HCT116 (cell line): ENCODE measurements at regions not wholly inside any gene's neighbourhood (a gene's known extent, or its start where the extent isn't known, plus 50 kb on each side); places are given as distances from the start of the nearest gene placed in this dataset.

ENCODE experiments used
- ATAC-seq: fragments of 200-7000 bp; cut with Tn5 transposase; 2 replicates; pipeline ENCODE4 v1.9.1; 2020; ENCODE audit warnings: mild to moderate bottlenecking, moderate library complexity
- BruUV-seq: library from RNA; stranded (reverse); fragments of 400-500 nt; replicated peaks from 2 replicates; lab custom pipeline; 2021; lab: Mats Ljungman, UMichigan
- CTCF ChIA-PET: fragments of 300-600 bp; sonication (Branson Sonifier 250); formaldehyde crosslinking; loops from one replicate; lab custom pipeline; 2021; ENCODE audit warnings: antibody characterized with exemption; lab: Charles Lee
- POLR2A ChIA-PET: fragments of 300-600, 350-600 bp; sonication (Branson Sonifier 250); formaldehyde crosslinking; loops from one replicate; lab custom pipeline; 2021; ENCODE audit warnings: antibody characterized with exemption; lab: Charles Lee
- RAD21 ChIA-PET, 2 experiments: fragments of 300-600 bp; sonication (Branson Sonifier 250); formaldehyde crosslinking; loops; one replicate each; lab custom pipeline; 2023; ENCODE audit warnings: low total read pairs in 2 of 2; ENCODE audit not compliant: uncharacterized antibody in 2 of 2, unreplicated experiment in 2 of 2, low non-redundant PET in 1 of 2; lab: Charles Lee
- DNase-seq: peaks from one replicate; pipeline ENCODE4 v3.0.0-alpha.2; 2010; ENCODE audit warnings: low read depth, low spot score
- H2AFZ ChIP-seq: fragments of 200-600 bp; shearing (Covaris generic), sonication (generic); 2 replicates; pipeline ENCODE4 v1.6.1; 2017; ENCODE audit warnings: low read depth, mixed run types, mixed read lengths, antibody characterized with exemption, low read length; ENCODE audit not compliant: poor library complexity, severe bottlenecking
- H3K27ac ChIP-seq: 2 replicates; pipeline ENCODE4 v1.5.1; 2012; ENCODE audit warnings: low read depth, low read length
- H3K27me3 ChIP-seq: fragments of 200-600 bp; sonication (generic); 2 replicates; pipeline ENCODE4 v1.6.1; 2016; ENCODE audit warnings: mixed run types, low read length, mixed read lengths; ENCODE audit not compliant: insufficient read depth
- H3K36me3 ChIP-seq, 2 experiments: fragments of 200-500 bp in 1 of 2; fragments of 200-600 bp in 1 of 2; sonication (Bioruptor generic) in 1 of 2; sonication (generic) in 1 of 2; 2 replicates each; pipeline versions ENCODE4 v1.5.1 to v1.6.1; 2014 to 2016; ENCODE audit warnings: low read length in 2 of 2, inconsistent platforms in 1 of 2, mixed read lengths in 1 of 2, mixed run types in 1 of 2; ENCODE audit not compliant: insufficient read depth in 2 of 2, control insufficient read depth in 1 of 2
- H3K4me1 ChIP-seq, 2 experiments: fragments of 200-600 bp in 1 of 2; sonication (generic) in 1 of 2; 2 replicates each; pipeline versions ENCODE4 v1.5.1 to v1.6.1; 2012 to 2017; ENCODE audit warnings: low read length in 2 of 2, inconsistent platforms in 1 of 2, mild to moderate bottlenecking in 1 of 2, mixed read lengths in 1 of 2, mixed run types in 1 of 2, moderate library complexity in 1 of 2; ENCODE audit not compliant: insufficient read depth in 2 of 2, control insufficient read depth in 1 of 2
- H3K4me2 ChIP-seq: fragments of 200-600 bp; sonication (generic); 2 replicates; pipeline ENCODE4 v1.6.1; 2017; ENCODE audit warnings: mixed run types, low read length, mixed read lengths
- H3K4me3 ChIP-seq, 2 experiments: fragments of 200-600 bp in 1 of 2; sonication (generic) in 1 of 2; replicated peaks in 1 of 2; 2 replicates each; pipeline ENCODE4 v1.5.1; 2011 to 2016; ENCODE audit warnings: low read length in 2 of 2, control low read depth in 1 of 2, low read depth in 1 of 2, mild to moderate bottlenecking in 1 of 2, mixed read lengths in 1 of 2, mixed run types in 1 of 2
- H3K79me2 ChIP-seq: fragments of 200-600 bp; sonication (generic); 2 replicates; pipeline ENCODE4 v1.6.1; 2017; ENCODE audit warnings: mild to moderate bottlenecking, mixed run types, low read length, moderate library complexity, mixed read lengths; ENCODE audit not compliant: insufficient read depth
- H3K9ac ChIP-seq: fragments of 200-600 bp; sonication (generic); 2 replicates; pipeline ENCODE4 v1.6.1; 2016; ENCODE audit warnings: low read length, mixed read lengths
- H3K9me2 ChIP-seq: fragments of 200-600 bp; sonication (generic), shearing (Covaris generic); 2 replicates; pipeline ENCODE4 v1.6.1; 2017; ENCODE audit warnings: mixed run types, mild to moderate bottlenecking, moderate library complexity; ENCODE audit not compliant: insufficient read depth
- H3K9me3 ChIP-seq, 2 experiments: fragments of 200-500 bp in 1 of 2; fragments of 200-600 bp in 1 of 2; sonication (Bioruptor generic) in 1 of 2; sonication (generic) in 1 of 2; 2 replicates each; pipeline ENCODE4 v1.6.1; 2014 to 2017; ENCODE audit warnings: low read length in 2 of 2, mixed read lengths in 2 of 2, inconsistent platforms in 1 of 2, low read depth in 1 of 2, mild to moderate bottlenecking in 1 of 2, mixed run types in 1 of 2, moderate library complexity in 1 of 2; ENCODE audit not compliant: control insufficient read depth in 1 of 2, insufficient read depth in 1 of 2
- H4K20me1 ChIP-seq: fragments of 200-600 bp; sonication (generic), shearing (Covaris generic); 2 replicates; pipeline ENCODE4 v1.6.1; 2017; ENCODE audit warnings: mixed run types, mild to moderate bottlenecking, moderate library complexity; ENCODE audit not compliant: insufficient read depth
- ATF3 ChIP-seq: IDR thresholded peaks from 2 replicates; pipeline ENCODE4 v1.6.1; 2012
- CBX3 ChIP-seq: IDR thresholded peaks from 2 replicates; pipeline ENCODE4 v1.6.1; 2012; ENCODE audit warnings: low read depth
- CEBPB ChIP-seq: IDR thresholded peaks from 2 replicates; pipeline ENCODE4 v1.6.1; 2012; ENCODE audit warnings: low read depth
- EGR1 ChIP-seq: IDR thresholded peaks from 2 replicates; pipeline ENCODE4 v1.6.1; 2012; ENCODE audit warnings: low read depth
- ELF1 ChIP-seq: IDR thresholded peaks from 2 replicates; pipeline ENCODE4 v1.6.1; 2012; ENCODE audit warnings: low read depth, borderline replicate concordance
- EZH2 ChIP-seq: fragments of 200-600 bp; sonication (generic); IDR thresholded peaks from 2 replicates; pipeline ENCODE4 v1.6.1; 2017; ENCODE audit warnings: antibody characterized with exemption, mixed run types
- EZH2phosphoT487 ChIP-seq: fragments of 200-600 bp; IDR thresholded peaks from 2 replicates; pipeline ENCODE4 v1.6.1; 2018; ENCODE audit warnings: antibody characterized with exemption, borderline replicate concordance
- FOSL1 ChIP-seq: IDR thresholded peaks from 2 replicates; pipeline ENCODE4 v1.6.1; 2012; ENCODE audit warnings: low read depth
- MAX ChIP-seq: IDR thresholded peaks from 2 replicates; pipeline ENCODE4 v1.6.1; 2012
- POLR2A ChIP-seq: IDR thresholded peaks from 2 replicates; pipeline ENCODE4 v1.7.0; 2011; ENCODE audit warnings: borderline replicate concordance; ENCODE audit not compliant: insufficient read depth, insufficient read length; ENCODE audit errors: extremely low read depth
- POLR2AphosphoS5 ChIP-seq: IDR thresholded peaks from 2 replicates; pipeline ENCODE4 v1.6.1; 2011; ENCODE audit warnings: mild to moderate bottlenecking, low read depth, low read length, moderate library complexity
- REST ChIP-seq: IDR thresholded peaks from 2 replicates; pipeline ENCODE4 v1.6.1; 2012; ENCODE audit warnings: low read depth
- SIN3A ChIP-seq: IDR thresholded peaks from 2 replicates; pipeline ENCODE4 v1.6.1; 2012; ENCODE audit warnings: low read depth
- SP1 ChIP-seq: IDR thresholded peaks from 2 replicates; pipeline ENCODE4 v1.6.1; 2012; ENCODE audit warnings: low read depth
- SRF ChIP-seq: IDR thresholded peaks from 2 replicates; pipeline ENCODE4 v1.6.1; 2012; ENCODE audit warnings: low read depth
- YY1 ChIP-seq: IDR thresholded peaks from 2 replicates; pipeline ENCODE4 v1.6.1; 2011; ENCODE audit warnings: low read length, low read depth, moderate library complexity, mild to moderate bottlenecking; ENCODE audit not compliant: insufficient replicate concordance; ENCODE audit errors: extremely low read depth
- ZBTB33 ChIP-seq: IDR thresholded peaks from 2 replicates; pipeline ENCODE4 v1.6.1; 2011; ENCODE audit warnings: mild to moderate bottlenecking, low read length, moderate library complexity; ENCODE audit not compliant: insufficient replicate concordance; ENCODE audit errors: extremely low read depth
- ZFX ChIP-seq: fragments of 450-650 bp; IDR thresholded peaks from 2 replicates; pipeline ENCODE4 v1.6.1; 2017
- ZNF274 ChIP-seq: fragments of 200-500 bp; sonication (Bioruptor generic); IDR thresholded peaks from 2 replicates; pipeline ENCODE4 v1.6.1; 2014; ENCODE audit warnings: mild to moderate bottlenecking, low read depth, low read length, inconsistent platforms
- intact Hi-C: fragments of 100-400 bp; cut with micrococcal nuclease; formaldehyde crosslinking; loops from 2 replicates; pipeline ENCODE4 v1.10.0; 2022

- BruUV-seq: no TSS peak
- Histone ChIP-seq H3K4me1 (no peaks in the 10 kb centered on the region), H4K20me1 (no peaks in the 10 kb centered on the region), H3K9me3 (no peaks in the 10 kb centered on the region), H3K27ac (no peak overlapping the region), H3K27me3 (peaks cover 25% of the 10 kb centered on the region), H3K4me2 (no peak overlapping the region), H3K9ac (no peak overlapping the region), H3K36me3 (no peaks in the 10 kb centered on the region), H3K4me3 (no peak overlapping the region), H3K79me2 (no peaks in the 10 kb centered on the region), H2AFZ (no peak overlapping the region), H3K9me2 (no peaks in the 10 kb centered on the region)
- POLR2A ChIA-PET: no interaction called here
- no peak for ATAC-seq
- CTCF ChIA-PET: no interaction called here
- RAD21 ChIA-PET: no interaction called here
- intact Hi-C loops: no loop called here
- TF ChIP-seq CBX3 (no peak), SIN3A (no peak), REST (no peak), ZBTB33 (no peak), MAX (no peak), SP1 (no peak), FOSL1 (no peak), YY1 (no peak), SRF (no peak), POLR2AphosphoS5 (no peak), ZFX (no peak), ZNF274 (no peak), ATF3 (no peak), CEBPB (no peak), EGR1 (no peak), ELF1 (no peak), EZH2phosphoT487 (no peak), POLR2A (no peak), EZH2 (no peak)
- no peak for DNase-seq
These were observed 82.6 kb upstream of the TNP1 start for GRCh38 chr2:216942465-216942864.
